ENCODE measurements at regions not wholly inside any gene's neighbourhood (a gene's known extent, or its start where the extent isn't known, plus 50 kb on each side); places are given as distances from the start of the nearest gene placed in this dataset.

GRCh38 chr1:208923456-208923855, 660.1 kb upstream of the CAMK1G start:
- DNase-seq = no peak

- no peak for DNase-seq
Observed at GRCh38 chr1:208923946-208924720, 659.4 kb upstream of the CAMK1G start.

GRCh38 chr1:208924928-208925327, 658.6 kb upstream of the CAMK1G start:
- no peak for DNase-seq

GRCh38 chr1:208928349-208929010, 655.0 kb upstream of the CAMK1G start:
- no peak for DNase-seq

GRCh38 chr1:208929575-208929974, 653.9 kb upstream of the CAMK1G start:
- DNase-seq = no peak

GRCh38 chr1:208931936-208932335, 651.6 kb upstream of the CAMK1G start:
- no peak for DNase-seq

GRCh38 chr1:208933984-208934525, 649.5 kb upstream of the CAMK1G start:
- DNase-seq = no peak

GRCh38 chr1:208934933-208935332, 648.6 kb upstream of the CAMK1G start:
- no peak for DNase-seq

GRCh38 chr1:208935517-208936187, 647.9 kb upstream of the CAMK1G start:
- no peak for DNase-seq

GRCh38 chr1:208939537-208940085, 643.9 kb upstream of the CAMK1G start:
- no peak for DNase-seq

- DNase-seq = no peak
Observed at GRCh38 chr1:208942394-208943130, 641.0 kb upstream of the CAMK1G start.

GRCh38 chr1:208943291-208943690, 640.2 kb upstream of the CAMK1G start:
- DNase-seq = no peak

- DNase-seq = no peak
Observed at GRCh38 chr1:208944981-208945451, 638.5 kb upstream of the CAMK1G start.

GRCh38 chr1:208950206-208950605, 633.3 kb upstream of the CAMK1G start:
- no peak for DNase-seq

- no peak for DNase-seq
Observed at GRCh38 chr1:208951026-208951525, 632.4 kb upstream of the CAMK1G start.

GRCh38 chr1:208951908-208952307, 631.6 kb upstream of the CAMK1G start:
- DNase-seq = peak; percentile 88

- no peak for DNase-seq
Observed at GRCh38 chr1:208962867-208963266, 620.6 kb upstream of the CAMK1G start.

- DNase-seq = no peak
Observed at GRCh38 chr1:208965351-208965750, 618.2 kb upstream of the CAMK1G start.

GRCh38 chr1:208967334-208967733, 616.2 kb upstream of the CAMK1G start:
- DNase-seq = no peak

- no peak for DNase-seq
Observed at GRCh38 chr1:208974717-208975116, 608.8 kb upstream of the CAMK1G start.

GRCh38 chr1:208975456-208975855, 608.1 kb upstream of the CAMK1G start:
- DNase-seq = no peak

GRCh38 chr1:208977012-208977411, 606.5 kb upstream of the CAMK1G start:
- no peak for DNase-seq
